Neural cell (in vitro differentiated cells): ENCODE measurements at regions not wholly inside any gene's neighbourhood (a gene's known extent, or its start where the extent isn't known, plus 50 kb on each side); places are given as distances from the start of the nearest gene placed in this dataset.

ENCODE experiments used
- CTCF ChIP-seq: fragments of 450-650 bp; IDR thresholded peaks from 2 replicates; pipeline ENCODE4 v1.5.1; 2014; ENCODE audit warnings: antibody characterized with exemption, mild to moderate bottlenecking, moderate library complexity; ENCODE audit not compliant: poor library complexity, severe bottlenecking
- TAF1 ChIP-seq: IDR thresholded peaks from 2 replicates; pipeline ENCODE4 v1.6.1; 2012; ENCODE audit warnings: low read depth

GRCh38 chr1:218850367-218850766 lies 323.3 kb upstream of the LYPLAL1 start:
- no peak for TF ChIP-seq CTCF
- no peak for TF ChIP-seq TAF1
